ENCODE measurements at regions not wholly inside any gene's neighbourhood (a gene's known extent, or its start where the extent isn't known, plus 50 kb on each side); places are given as distances from the start of the nearest gene placed in this dataset.

DNA sequence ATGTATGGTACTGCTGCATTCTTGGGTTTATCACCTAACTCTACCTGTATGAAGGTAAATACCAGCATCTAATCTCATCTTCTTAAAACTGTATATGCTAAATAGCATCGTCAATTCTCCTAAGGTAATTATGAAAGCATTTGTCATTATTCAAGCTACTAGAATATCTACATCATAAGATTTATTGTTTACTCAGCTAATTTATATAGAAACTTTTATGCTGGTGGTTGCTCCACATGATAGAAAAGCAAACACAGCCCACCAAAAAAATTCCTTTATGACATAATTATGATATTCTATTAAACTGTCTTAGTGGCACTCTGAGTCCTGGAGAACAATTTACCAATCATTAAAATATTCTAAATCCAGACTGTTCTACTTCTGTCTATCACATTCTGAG is 1226.1 kb upstream of the NRXN1 start:
- H3K27me3 ChIP-seq (ENCODE audit: control insufficient read depth, insufficient read depth, low read length) = no peaks in the 10 kb centered on the region
- TF ChIP-seq, protein P1, sequence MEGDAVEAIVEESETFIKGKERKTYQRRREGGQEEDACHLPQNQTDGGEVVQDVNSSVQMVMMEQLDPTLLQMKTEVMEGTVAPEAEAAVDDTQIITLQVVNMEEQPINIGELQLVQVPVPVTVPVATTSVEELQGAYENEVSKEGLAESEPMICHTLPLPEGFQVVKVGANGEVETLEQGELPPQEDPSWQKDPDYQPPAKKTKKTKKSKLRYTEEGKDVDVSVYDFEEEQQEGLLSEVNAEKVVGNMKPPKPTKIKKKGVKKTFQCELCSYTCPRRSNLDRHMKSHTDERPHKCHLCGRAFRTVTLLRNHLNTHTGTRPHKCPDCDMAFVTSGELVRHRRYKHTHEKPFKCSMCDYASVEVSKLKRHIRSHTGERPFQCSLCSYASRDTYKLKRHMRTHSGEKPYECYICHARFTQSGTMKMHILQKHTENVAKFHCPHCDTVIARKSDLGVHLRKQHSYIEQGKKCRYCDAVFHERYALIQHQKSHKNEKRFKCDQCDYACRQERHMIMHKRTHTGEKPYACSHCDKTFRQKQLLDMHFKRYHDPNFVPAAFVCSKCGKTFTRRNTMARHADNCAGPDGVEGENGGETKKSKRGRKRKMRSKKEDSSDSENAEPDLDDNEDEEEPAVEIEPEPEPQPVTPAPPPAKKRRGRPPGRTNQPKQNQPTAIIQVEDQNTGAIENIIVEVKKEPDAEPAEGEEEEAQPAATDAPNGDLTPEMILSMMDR (IDR thresholded peaks at IDR 0.05; ENCODE audit: low read depth, low read length) = no peak
- no peak overlapping the region for H3K4me3 ChIP-seq (ENCODE audit: low read depth, low read length)
- CTCF ChIA-PET = no interaction called here
- no peak overlapping the region for H3K27ac ChIP-seq (ENCODE audit: low read depth, low read length)
- POLR2A ChIA-PET = no interaction called here
- DNase-seq (ENCODE audit: low read depth, low spot score) = no peak
- no peaks in the 10 kb centered on the region for H3K9me3 ChIP-seq (ENCODE audit: control insufficient read depth, insufficient read depth, low read length)

DNA sequence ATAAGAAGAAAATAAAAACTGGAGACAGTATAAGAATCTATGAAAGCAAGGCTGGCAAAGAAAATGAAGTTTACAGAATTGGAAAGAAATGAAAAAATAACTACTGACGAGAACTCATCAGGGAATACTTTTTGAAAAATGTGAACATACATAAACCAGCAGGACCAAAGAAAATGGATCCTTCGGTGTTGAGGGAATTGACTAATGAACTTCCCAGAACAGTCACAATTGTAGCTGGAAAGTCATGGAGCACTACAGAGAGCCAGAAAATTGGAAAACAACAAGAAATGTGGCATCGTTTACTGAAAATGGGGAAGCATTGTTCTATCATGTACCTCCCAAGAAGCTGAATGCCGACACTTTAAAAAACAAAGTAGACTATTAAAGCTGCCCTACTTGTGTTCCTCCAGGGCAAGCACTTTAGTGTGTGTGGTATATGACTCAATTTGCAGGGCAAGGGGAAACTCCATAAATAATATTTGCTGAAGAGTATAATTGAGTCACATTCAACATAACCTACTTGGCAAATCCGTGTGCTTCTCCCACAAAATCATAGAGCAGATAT is 1221.6 kb upstream of the NRXN1 start:
- Histone ChIP-seq H3K4me3 (ENCODE audit: low read depth, low read length) (no peak overlapping the region), H3K27me3 (ENCODE audit: control insufficient read depth, insufficient read depth, low read length) (no peaks in the 10 kb centered on the region), H3K27ac (ENCODE audit: low read depth, low read length) (no peak overlapping the region), H3K9me3 (ENCODE audit: control insufficient read depth, insufficient read depth, low read length) (no peaks in the 10 kb centered on the region)
- DNase-seq (ENCODE audit: low read depth, low spot score) = no peak
- TF ChIP-seq, protein P1 (IDR thresholded peaks at IDR 0.05; ENCODE audit: low read depth, low read length) = no peak
- POLR2A ChIA-PET = no interaction called here
- CTCF ChIA-PET = no interaction called here

DNA sequence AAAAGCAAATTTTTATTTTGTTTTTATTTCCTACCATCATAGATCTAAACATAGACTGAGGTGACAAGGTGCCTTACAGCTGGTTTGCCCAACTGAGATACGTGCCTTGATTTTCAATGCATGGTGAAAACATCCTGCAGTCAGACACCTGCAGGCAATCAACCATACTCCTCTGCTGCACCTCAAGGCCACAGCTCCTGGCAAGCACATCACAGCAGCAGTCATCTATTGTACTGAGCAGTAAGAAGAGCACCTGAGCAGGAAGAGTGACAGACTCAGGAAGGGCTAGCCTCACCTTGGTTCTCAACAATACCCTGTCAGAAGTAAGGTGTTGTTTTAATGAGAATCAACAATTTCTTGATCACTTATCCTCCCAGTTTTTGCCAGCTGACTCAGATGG is 1206.8 kb upstream of the NRXN1 start:
- TF ChIP-seq, protein P1 (IDR thresholded peaks at IDR 0.05; ENCODE audit: low read depth, low read length) = no peak
- no peak for DNase-seq (ENCODE audit: low read depth, low spot score)
- H3K9me3 ChIP-seq (ENCODE audit: control insufficient read depth, insufficient read depth, low read length) = no peaks in the 10 kb centered on the region; the same call in 1 of the 2 replicates
- H3K27ac ChIP-seq (ENCODE audit: low read depth, low read length) = no peak overlapping the region
- no peaks in the 10 kb centered on the region for H3K27me3 ChIP-seq (ENCODE audit: control insufficient read depth, insufficient read depth, low read length)
- no peak overlapping the region for H3K4me3 ChIP-seq (ENCODE audit: low read depth, low read length)
- POLR2A ChIA-PET = no interaction called here
- CTCF ChIA-PET = no interaction called here

DNA sequence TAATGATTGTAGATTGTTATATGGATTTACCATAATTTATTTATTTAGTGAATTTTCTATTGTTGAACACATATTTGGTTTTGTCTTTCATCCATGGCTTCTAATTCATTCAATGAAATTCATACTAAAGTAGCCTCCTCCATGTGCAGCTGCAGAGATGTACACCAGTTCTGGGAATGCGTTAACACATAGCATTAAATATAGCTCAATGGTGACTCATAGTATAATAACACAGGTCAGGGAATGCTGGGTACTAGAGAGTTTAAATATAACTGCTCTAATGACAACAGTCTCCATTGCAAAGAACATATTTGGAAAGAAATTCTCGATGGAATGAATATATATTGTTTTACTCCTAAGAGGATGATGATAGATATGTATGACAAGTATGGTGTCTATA is 1190.2 kb upstream of the NRXN1 start:
- DNase-seq (ENCODE audit: low read depth, low spot score) = peak; percentile 41
- ChIA-PET POLR2A (no interaction called here), CTCF (no interaction called here)
- TF ChIP-seq, protein P1 (IDR thresholded peaks at IDR 0.05; ENCODE audit: low read depth, low read length) = no peak
- H3K27me3 ChIP-seq (ENCODE audit: control insufficient read depth, insufficient read depth, low read length) = no peaks in the 10 kb centered on the region
- no peak overlapping the region for H3K4me3 ChIP-seq (ENCODE audit: low read depth, low read length)
- H3K9me3 ChIP-seq (ENCODE audit: control insufficient read depth, insufficient read depth, low read length) = no peaks in the 10 kb centered on the region
- no peak overlapping the region for H3K27ac ChIP-seq (ENCODE audit: low read depth, low read length)

DNA sequence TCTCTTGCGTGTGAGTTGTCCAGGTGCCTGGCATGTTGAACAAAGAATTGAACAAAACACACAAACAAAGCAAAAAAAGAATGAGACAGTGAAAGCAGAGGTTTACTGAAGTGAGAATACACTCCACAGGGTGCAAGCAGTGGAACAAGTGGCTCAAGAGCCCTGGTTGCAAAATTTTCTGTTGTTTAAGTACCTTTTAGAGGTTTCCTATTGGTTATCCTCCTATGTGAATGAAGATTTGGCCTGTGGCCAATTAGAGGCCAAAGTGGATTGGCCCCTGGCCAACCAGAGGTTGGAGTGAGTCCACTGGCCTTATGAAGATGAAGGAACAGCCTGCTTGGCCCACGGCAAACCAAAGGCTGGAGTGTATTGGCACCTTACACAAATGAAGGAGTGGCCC is 1188.5 kb upstream of the NRXN1 start:
- DNase-seq (ENCODE audit: low read depth, low spot score) = no peak
- ChIA-PET CTCF (no interaction called here), POLR2A (no interaction called here)

More for the DNA sequence above, 1188.5 kb upstream of the NRXN1 start:
- Histone ChIP-seq H3K27me3 (ENCODE audit: control insufficient read depth, insufficient read depth, low read length) (no peaks in the 10 kb centered on the region), H3K9me3 (ENCODE audit: control insufficient read depth, insufficient read depth, low read length) (no peaks in the 10 kb centered on the region), H3K4me3 (ENCODE audit: low read depth, low read length) (no peak overlapping the region), H3K27ac (ENCODE audit: low read depth, low read length) (no peak overlapping the region)
- TF ChIP-seq, protein P1 (IDR thresholded peaks at IDR 0.05; ENCODE audit: low read depth, low read length) = no peak

All from AG04450 (cell line).